Spleen (tissue), 7 donors: ENCODE measurements at regions not wholly inside any gene's neighbourhood (a gene's known extent, or its start where the extent isn't known, plus 50 kb on each side); places are given as distances from the start of the nearest gene placed in this dataset.

Experiments used
- CTCF ChIP-seq, 11 experiments: fragments of 200-600 bp in 7 of 11; fragments of 450-650 bp in 4 of 11; sonication (generic) in 4 of 11; IDR thresholded peaks in 8 of 11; conservative IDR thresholded peaks in 3 of 11; 1 replicate in 7 of 11; 2 replicates in 4 of 11; pipeline versions ENCODE4 v1.4.0 to v1.8.0; 2016 to 2021; ENCODE audit warnings: antibody characterized with exemption in 11 of 11, inconsistent platforms in 4 of 11, mild to moderate bottlenecking in 1 of 11
- POLR2A ChIP-seq, 3 donors: fragments of 450-650 bp; IDR thresholded peaks; one replicate each; pipeline ENCODE4 v1.5.1; 2017; ENCODE audit warnings: antibody characterized with exemption in 3 of 3, mild to moderate bottlenecking in 1 of 3
- donor health status: DM: no; HTN: no; CAD: no; lungs with moderate emphysema.
- donor health status: DM: no; HTN: no; CAD: no.
- donor health status: DM: no; HTN: no; CAD: no.

GRCh38 chr13:108005231-108005630, 210.1 kb downstream of the LIG4 start:
- TF ChIP-seq CTCF (IDR thresholded peaks at IDR 0.05 in 8 of 11, conservative IDR thresholded peaks at IDR 0.05 in 3 of 11) (no peak), POLR2A (IDR thresholded peaks at IDR 0.05) (no peak)
